GM23248 (cell line): ENCODE measurements at regions not wholly inside any gene's neighbourhood (a gene's known extent, or its start where the extent isn't known, plus 50 kb on each side); places are given as distances from the start of the nearest gene placed in this dataset.

Source experiments
- EZH2 ChIP-seq: fragments of 200-600 bp; sonication (generic); IDR thresholded peaks from 2 replicates; pipeline ENCODE4 v1.6.1; 2018; ENCODE audit warnings: antibody characterized with exemption, mild to moderate bottlenecking; ENCODE audit not compliant: insufficient read depth, poor library complexity, severe bottlenecking
- EZH2phosphoT487 ChIP-seq: fragments of 200-600 bp; sonication (generic); IDR thresholded peaks from 2 replicates; pipeline ENCODE4 v1.6.1; 2018; ENCODE audit warnings: antibody characterized with exemption, moderate library complexity, mild to moderate bottlenecking, low read depth; ENCODE audit not compliant: insufficient read depth

- TF ChIP-seq EZH2 (no peak), EZH2phosphoT487 (no peak)
These were observed 184.2 kb downstream of the ZNF486 start for GRCh38 chr19:20351244-20351643.
